Sigmoid colon (tissue), 4 donors: ENCODE measurements at regions not wholly inside any gene's neighbourhood (a gene's known extent, or its start where the extent isn't known, plus 50 kb on each side); places are given as distances from the start of the nearest gene placed in this dataset.

Source experiments
- POLR2A ChIP-seq, 2 donors: fragments of 450-650 bp; IDR thresholded peaks; one replicate each; pipeline ENCODE4 v1.6.1; 2016; ENCODE audit warnings: antibody characterized with exemption in 2 of 2, mild to moderate bottlenecking in 2 of 2, moderate library complexity in 2 of 2
- POLR2AphosphoS5 ChIP-seq, 4 donors: sonication (generic); formaldehyde crosslinking; IDR thresholded peaks; one replicate each; pipeline ENCODE4 v1.6.1; 2017; ENCODE audit warnings: antibody characterized with exemption in 4 of 4
- TF ChIP-seq, protein P1 (sequence below), 4 experiments: fragments of 450-650 bp in 3 of 4; fragments of 200-600 bp in 1 of 4; IDR thresholded peaks; one replicate each; pipeline ENCODE4 v1.5.1; 2016 to 2019; ENCODE audit warnings: antibody characterized with exemption in 4 of 4, mild to moderate bottlenecking in 3 of 4, moderate library complexity in 2 of 4

DNA sequence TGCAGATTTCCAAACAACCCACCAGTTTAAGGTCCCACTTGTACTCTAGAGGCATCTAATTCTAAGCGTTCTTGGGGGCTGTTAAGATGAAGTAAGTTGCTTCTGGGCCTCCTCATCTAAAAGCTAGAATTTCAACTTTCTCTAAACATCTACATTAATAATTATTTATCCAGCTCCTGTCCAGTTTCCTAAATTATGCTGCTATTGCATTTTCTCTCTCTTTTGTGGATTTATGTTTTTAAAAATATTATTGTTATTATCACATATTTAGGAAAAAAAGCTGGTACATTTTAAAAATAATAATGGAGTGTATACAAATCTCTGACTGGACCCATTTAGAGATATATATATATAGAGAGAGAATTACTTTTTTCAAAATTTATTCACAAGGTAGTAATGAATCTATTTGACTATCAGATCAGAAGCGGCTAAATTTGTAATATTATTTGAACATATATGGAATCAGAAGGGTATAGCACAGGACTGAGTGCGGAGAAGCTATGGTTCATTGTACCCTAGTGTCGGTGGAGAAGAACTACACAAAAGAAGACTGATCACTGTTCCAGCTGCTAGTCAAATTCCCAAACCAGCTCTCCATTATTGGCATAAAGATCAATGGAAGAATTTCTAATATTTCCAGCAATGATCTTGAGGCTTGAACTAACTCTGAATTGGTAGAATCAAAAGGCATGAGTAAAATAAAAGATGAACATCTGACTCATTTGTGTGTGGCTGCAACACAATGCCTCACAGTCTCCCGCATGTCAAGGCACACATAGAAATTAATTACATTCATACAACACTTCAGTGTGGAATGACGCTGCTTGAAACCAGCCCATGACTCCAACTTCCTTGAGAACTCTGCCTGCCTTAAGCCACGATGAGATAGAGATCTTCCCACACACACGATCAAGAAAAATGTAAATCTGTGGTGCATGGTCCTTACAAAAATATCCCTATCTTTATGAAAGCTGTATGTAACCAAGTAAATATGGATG is 433.4 kb upstream of the OR4E1 start:
- TF ChIP-seq, protein P1, sequence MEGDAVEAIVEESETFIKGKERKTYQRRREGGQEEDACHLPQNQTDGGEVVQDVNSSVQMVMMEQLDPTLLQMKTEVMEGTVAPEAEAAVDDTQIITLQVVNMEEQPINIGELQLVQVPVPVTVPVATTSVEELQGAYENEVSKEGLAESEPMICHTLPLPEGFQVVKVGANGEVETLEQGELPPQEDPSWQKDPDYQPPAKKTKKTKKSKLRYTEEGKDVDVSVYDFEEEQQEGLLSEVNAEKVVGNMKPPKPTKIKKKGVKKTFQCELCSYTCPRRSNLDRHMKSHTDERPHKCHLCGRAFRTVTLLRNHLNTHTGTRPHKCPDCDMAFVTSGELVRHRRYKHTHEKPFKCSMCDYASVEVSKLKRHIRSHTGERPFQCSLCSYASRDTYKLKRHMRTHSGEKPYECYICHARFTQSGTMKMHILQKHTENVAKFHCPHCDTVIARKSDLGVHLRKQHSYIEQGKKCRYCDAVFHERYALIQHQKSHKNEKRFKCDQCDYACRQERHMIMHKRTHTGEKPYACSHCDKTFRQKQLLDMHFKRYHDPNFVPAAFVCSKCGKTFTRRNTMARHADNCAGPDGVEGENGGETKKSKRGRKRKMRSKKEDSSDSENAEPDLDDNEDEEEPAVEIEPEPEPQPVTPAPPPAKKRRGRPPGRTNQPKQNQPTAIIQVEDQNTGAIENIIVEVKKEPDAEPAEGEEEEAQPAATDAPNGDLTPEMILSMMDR (IDR thresholded peaks at IDR 0.05) = no peak
- TF ChIP-seq POLR2A (IDR thresholded peaks at IDR 0.05) (no peak), POLR2AphosphoS5 (IDR thresholded peaks at IDR 0.05) (no peak)
